ENCODE measurements at regions not wholly inside any gene's neighbourhood (a gene's known extent, or its start where the extent isn't known, plus 50 kb on each side); places are given as distances from the start of the nearest gene placed in this dataset.
"Not testable (repeated sequence)": the region's sequence is repeated elsewhere in the genome, so short reads cannot be mapped to it uniquely, and the experiment has no call there.

DNA sequence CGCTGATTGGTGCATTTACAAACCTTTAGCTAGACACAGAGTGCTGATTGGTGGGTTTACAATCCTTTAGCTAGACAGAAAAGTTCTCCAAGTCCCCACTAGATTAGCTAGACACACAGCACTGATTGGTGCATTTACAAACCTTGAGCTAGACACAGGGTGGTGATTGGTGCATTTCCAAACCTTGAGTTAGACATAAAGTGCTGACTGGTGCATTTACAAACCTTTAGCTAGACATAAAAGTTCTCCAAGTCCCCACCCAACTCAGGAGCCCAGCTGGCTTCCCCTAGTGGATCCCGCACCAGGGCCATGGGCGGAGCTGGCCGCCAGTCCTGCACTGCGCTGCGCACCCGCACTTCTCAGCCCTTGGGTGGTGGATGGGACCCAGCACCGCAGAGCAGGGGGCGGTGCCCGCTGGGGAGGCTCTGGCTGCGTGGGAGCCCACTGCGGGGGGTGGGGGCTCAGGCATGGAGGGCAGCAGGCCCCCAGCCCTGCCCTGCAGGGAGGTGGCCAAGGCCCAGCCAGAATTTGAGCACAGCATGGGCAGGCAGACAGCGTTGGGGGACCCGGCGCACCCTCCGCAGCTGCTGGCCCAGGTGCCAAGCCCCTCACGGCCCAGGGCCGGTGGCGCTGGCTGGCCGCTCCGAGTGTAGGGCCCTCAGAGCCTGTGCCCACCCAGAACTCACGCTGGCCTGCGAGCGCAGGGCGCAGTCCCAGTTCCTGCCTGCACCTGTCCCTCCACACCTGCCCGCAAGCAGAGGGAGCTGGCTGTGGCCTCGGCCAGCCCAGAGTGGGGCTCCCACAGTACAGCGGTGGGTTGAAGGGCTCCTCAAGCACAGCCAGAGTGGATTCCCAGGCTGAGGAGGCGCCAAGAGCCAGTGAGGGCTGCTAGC lies 608.9 kb upstream of the LCORL start:
- Histone ChIP-seq H3K36me3 (ENCODE audit: insufficient read depth, low read length) (no peaks in the 10 kb centered on the region), H3K4me1 (ENCODE audit: control insufficient read depth, insufficient read depth, low read length, unreplicated experiment) (no peaks in the 10 kb centered on the region), H3K4me3 (ENCODE audit: low read depth, low read length) (no peak overlapping the region), H3K27me3 (ENCODE audit: insufficient read depth, low read length) (no peaks in the 10 kb centered on the region), H3K27ac (ENCODE audit: low read depth, low read length) (no peak overlapping the region), H2AFZ (ENCODE audit: low read length, unreplicated experiment) (no peak overlapping the region), H3K79me2 (ENCODE audit: control insufficient read depth, insufficient read depth, low read length, unreplicated experiment) (no peaks in the 10 kb centered on the region)

DNA sequence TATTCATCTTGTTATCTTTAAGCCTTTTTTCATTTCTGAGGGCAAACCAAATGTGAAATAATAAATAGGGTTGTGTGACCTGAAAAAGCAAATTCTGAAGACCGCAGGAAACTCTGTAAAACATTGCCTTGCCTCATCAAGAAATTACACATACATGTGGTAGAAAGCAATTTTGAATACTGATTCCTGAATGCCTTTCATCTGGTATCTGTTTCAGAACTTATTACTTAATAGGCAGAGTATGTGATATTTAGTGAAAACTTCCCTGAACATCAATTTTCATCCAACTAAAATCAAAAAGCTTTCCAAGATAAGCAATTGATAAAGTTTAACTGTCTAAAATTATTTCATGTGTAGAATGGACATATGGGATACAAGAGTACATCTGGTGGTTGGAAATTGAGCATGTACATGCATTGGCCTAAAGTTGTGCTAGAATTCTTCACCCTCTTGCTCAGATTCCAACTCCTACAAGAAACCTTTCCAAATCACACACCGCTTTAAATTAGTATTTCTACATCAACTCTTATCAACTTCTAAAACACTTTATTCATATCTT lies 606.0 kb upstream of the LCORL start:
- no peaks in the 10 kb centered on the region for H3K79me2 ChIP-seq (ENCODE audit: control insufficient read depth, insufficient read depth, low read length, unreplicated experiment)
- H3K36me3 ChIP-seq (ENCODE audit: insufficient read depth, low read length): no peaks in the 10 kb centered on the region
- no peak overlapping the region for H2AFZ ChIP-seq (ENCODE audit: low read length, unreplicated experiment)
- no peak overlapping the region for H3K27ac ChIP-seq (ENCODE audit: low read depth, low read length)
- no peak overlapping the region for H3K4me3 ChIP-seq (ENCODE audit: low read depth, low read length)
- no peaks in the 10 kb centered on the region for H3K27me3 ChIP-seq (ENCODE audit: insufficient read depth, low read length)
- H3K4me1 ChIP-seq (ENCODE audit: control insufficient read depth, insufficient read depth, low read length, unreplicated experiment): no peaks in the 10 kb centered on the region

DNA sequence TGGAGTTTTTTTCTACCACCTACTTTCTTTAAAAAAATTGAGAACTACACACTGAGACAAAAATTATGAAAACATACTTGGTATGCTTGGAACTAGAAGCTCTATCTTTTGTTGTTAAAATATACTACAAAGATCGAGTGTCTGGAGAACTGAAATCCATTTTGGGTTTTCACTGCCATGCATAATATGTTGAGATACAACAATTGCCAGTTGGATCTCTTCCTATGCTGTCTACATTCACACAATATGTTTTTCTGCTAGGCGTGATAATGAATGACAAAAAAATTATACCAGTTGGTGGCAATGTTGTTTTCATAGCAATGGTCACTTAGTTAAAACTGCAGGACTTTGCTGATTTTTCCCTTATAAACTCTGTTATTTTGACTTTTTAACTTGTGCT lies 605.4 kb upstream of the LCORL start:
- no peaks in the 10 kb centered on the region for H3K4me1 ChIP-seq (ENCODE audit: control insufficient read depth, insufficient read depth, low read length, unreplicated experiment)
- H3K4me3 ChIP-seq (ENCODE audit: low read depth, low read length): no peak overlapping the region
- H3K36me3 ChIP-seq (ENCODE audit: insufficient read depth, low read length): no peaks in the 10 kb centered on the region
- no peaks in the 10 kb centered on the region for H3K79me2 ChIP-seq (ENCODE audit: control insufficient read depth, insufficient read depth, low read length, unreplicated experiment)
- H3K27ac ChIP-seq (ENCODE audit: low read depth, low read length): no peak overlapping the region
- no peak overlapping the region for H2AFZ ChIP-seq (ENCODE audit: low read length, unreplicated experiment)
- H3K27me3 ChIP-seq (ENCODE audit: insufficient read depth, low read length): no peaks in the 10 kb centered on the region

DNA sequence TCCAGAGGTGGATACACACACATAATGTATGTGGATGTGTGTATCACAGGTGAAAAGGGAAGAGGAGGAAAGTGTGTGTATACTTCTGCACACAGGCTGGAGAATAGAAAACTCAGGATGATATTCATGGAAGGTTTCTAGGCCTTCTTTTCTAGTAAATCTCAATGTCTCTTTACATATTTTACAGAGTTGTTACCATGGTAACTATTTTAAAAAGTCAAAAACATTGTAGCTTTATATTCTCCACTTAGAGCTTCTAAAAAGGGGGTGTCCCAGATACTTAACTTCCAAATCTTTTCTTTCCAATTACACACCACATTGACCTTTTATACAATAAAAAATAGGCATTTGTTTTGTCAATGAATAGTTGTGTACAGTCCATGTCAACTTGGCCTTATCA lies 604.8 kb upstream of the LCORL start:
- Histone ChIP-seq H3K27me3 (ENCODE audit: insufficient read depth, low read length) (no peaks in the 10 kb centered on the region), H3K4me3 (ENCODE audit: low read depth, low read length) (no peak overlapping the region), H3K36me3 (ENCODE audit: insufficient read depth, low read length) (no peaks in the 10 kb centered on the region)

DNA sequence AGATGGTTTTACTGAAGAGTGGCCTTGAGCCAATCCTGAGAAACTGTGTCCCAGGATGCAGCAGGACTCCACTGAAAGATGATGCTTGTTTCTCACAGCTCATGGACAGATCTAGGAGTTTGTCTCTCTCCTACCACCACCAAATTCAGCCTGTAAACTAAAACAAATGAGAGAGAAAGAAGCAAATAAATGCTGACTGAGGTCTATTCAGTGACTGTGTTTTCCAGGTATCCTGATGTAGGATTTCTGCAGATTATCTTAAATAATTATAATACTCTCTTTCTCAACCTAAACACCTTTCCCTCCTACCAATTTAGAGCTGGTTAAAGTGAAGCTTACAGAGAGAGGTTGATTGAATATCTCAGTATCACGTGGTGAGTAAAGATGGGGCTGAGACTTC lies 599.6 kb upstream of the LCORL start:
- Histone ChIP-seq H3K4me1 (ENCODE audit: control insufficient read depth, insufficient read depth, low read length, unreplicated experiment) (no peaks in the 10 kb centered on the region), H3K79me2 (ENCODE audit: control insufficient read depth, insufficient read depth, low read length, unreplicated experiment) (no peaks in the 10 kb centered on the region), H2AFZ (ENCODE audit: low read length, unreplicated experiment) (no peak overlapping the region), H3K36me3 (ENCODE audit: insufficient read depth, low read length) (no peaks in the 10 kb centered on the region), H3K27me3 (ENCODE audit: insufficient read depth, low read length) (no peaks in the 10 kb centered on the region), H3K4me3 (ENCODE audit: low read depth, low read length) (no peak overlapping the region), H3K27ac (ENCODE audit: low read depth, low read length) (no peak overlapping the region)

More for the DNA sequence above, 604.8 kb upstream of the LCORL start:
- Histone ChIP-seq H3K4me1 (ENCODE audit: control insufficient read depth, insufficient read depth, low read length, unreplicated experiment) (no peaks in the 10 kb centered on the region), H3K27ac (ENCODE audit: low read depth, low read length) (no peak overlapping the region), H2AFZ (ENCODE audit: low read length, unreplicated experiment) (no peak overlapping the region), H3K79me2 (ENCODE audit: control insufficient read depth, insufficient read depth, low read length, unreplicated experiment) (no peaks in the 10 kb centered on the region)

DNA sequence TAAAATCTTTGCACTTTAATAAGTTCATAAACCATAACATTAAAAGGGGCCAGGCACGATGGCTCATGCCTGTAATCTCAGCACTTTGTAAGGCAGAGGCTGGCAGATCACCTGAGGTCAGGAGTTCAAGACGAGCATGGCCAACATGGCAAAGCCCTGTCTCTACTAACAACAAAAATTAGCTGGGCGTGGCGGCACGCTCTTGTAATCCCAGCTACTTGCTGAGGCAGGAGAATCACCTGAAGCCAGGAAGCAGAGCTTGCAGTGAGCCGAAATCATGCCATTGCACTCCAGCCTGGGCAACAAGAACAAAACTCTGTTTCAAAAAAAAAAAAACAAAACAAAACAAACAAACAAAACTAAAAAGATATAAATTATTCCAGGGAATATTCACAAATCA lies 595.2 kb upstream of the LCORL start:
- Histone ChIP-seq H3K4me3 (ENCODE audit: low read depth, low read length) (no peak overlapping the region), H3K4me1 (ENCODE audit: control insufficient read depth, insufficient read depth, low read length, unreplicated experiment) (no peaks in the 10 kb centered on the region), H3K36me3 (ENCODE audit: insufficient read depth, low read length) (no peaks in the 10 kb centered on the region)

DNA sequence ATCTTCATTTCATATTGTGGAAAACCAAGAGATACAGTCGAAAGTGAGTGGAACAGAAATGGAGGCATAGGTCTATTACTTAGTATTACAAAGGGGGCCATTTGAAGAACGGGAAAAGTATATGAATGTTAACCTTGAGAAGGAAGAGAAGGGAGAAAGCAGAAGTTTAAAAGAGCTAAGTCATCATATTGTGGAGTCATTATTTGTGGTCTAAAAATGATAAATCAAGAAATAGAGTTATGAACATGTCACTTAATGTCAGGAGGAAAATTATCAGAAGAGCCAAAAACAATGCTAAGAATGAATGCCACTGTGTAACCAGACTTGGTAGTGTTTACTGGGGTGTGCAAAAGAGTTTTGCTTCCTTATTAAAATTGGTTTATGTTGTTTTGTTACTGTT lies 589.5 kb upstream of the LCORL start:
- H3K4me1 ChIP-seq (ENCODE audit: control insufficient read depth, insufficient read depth, low read length, unreplicated experiment): no peaks in the 10 kb centered on the region
- no peaks in the 10 kb centered on the region for H3K36me3 ChIP-seq (ENCODE audit: insufficient read depth, low read length)
- no peaks in the 10 kb centered on the region for H3K27me3 ChIP-seq (ENCODE audit: insufficient read depth, low read length)
- no peak overlapping the region for H2AFZ ChIP-seq (ENCODE audit: low read length, unreplicated experiment)
- no peaks in the 10 kb centered on the region for H3K79me2 ChIP-seq (ENCODE audit: control insufficient read depth, insufficient read depth, low read length, unreplicated experiment)
- H3K27ac ChIP-seq (ENCODE audit: low read depth, low read length): no peak overlapping the region
- no peak overlapping the region for H3K4me3 ChIP-seq (ENCODE audit: low read depth, low read length)

More for the DNA sequence above, 595.2 kb upstream of the LCORL start:
- H3K79me2 ChIP-seq (ENCODE audit: control insufficient read depth, insufficient read depth, low read length, unreplicated experiment): no peaks in the 10 kb centered on the region
- H3K27me3 ChIP-seq (ENCODE audit: insufficient read depth, low read length): no peaks in the 10 kb centered on the region
- H3K27ac ChIP-seq (ENCODE audit: low read depth, low read length): no peak overlapping the region
- H2AFZ ChIP-seq (ENCODE audit: low read length, unreplicated experiment): no peak overlapping the region

DNA sequence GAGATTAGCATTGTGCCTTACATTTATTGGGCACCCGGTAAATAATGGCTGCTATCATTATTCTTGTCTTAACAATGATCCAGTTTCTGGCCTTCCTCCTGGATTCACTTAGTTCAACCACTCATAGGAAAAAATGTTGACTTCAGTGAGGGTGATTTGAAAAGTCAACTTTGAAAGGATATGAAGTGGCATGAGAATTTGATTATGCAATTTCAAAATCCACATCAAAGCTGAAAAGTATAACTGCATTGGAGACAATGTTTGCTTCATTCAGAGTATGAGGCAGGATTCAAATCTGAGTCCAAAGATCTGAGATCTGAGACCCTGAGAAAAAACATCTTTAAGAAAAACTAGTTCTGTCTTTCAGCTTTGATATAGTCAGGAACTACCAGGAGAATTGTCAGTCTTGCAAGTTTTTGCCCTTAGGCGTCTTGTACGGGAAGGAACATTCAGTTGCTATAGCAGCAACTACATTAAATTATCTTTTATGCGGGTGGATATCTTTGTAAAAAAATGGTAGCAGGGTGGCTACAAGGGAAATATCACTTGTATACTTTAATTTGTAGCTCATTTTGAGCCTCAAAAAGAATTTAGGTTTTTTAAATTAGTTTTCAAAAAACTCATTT lies 587.5 kb upstream of the LCORL start:
- Histone ChIP-seq H3K4me1 (ENCODE audit: control insufficient read depth, insufficient read depth, low read length, unreplicated experiment) (no peaks in the 10 kb centered on the region), H3K36me3 (ENCODE audit: insufficient read depth, low read length) (no peaks in the 10 kb centered on the region), H3K27me3 (ENCODE audit: insufficient read depth, low read length) (no peaks in the 10 kb centered on the region), H3K79me2 (ENCODE audit: control insufficient read depth, insufficient read depth, low read length, unreplicated experiment) (no peaks in the 10 kb centered on the region), H2AFZ (ENCODE audit: low read length, unreplicated experiment) (no peak overlapping the region), H3K27ac (ENCODE audit: low read depth, low read length) (no peak overlapping the region), H3K4me3 (ENCODE audit: low read depth, low read length) (no peak overlapping the region)

DNA sequence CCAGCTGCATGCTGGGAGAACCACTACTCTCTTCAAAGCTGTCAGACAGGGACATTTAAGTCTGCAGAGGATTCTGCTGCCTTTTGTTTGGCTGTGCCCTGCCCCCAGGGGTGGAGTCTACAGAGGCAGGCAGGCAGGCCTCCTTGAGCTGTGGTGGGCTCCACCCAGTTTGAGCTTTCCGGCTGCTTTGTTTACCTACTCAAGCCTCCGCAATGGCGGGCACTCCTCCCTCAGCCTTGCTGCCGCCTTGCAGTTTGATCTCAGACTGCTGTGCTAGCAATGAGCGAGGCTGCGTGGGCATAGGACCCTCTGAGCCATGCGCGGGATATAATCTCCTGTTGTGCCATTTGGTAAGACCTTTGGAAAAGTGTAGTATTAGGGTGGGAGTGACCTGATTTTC lies 581.1 kb upstream of the LCORL start:
- H3K4me1 ChIP-seq (ENCODE audit: control insufficient read depth, insufficient read depth, low read length, unreplicated experiment); H2AFZ ChIP-seq (ENCODE audit: low read length, unreplicated experiment); H3K36me3 ChIP-seq (ENCODE audit: insufficient read depth, low read length); H3K79me2 ChIP-seq (ENCODE audit: control insufficient read depth, insufficient read depth, low read length, unreplicated experiment); H3K4me3 ChIP-seq (ENCODE audit: low read depth, low read length); H3K27me3 ChIP-seq (ENCODE audit: insufficient read depth, low read length); H3K27ac ChIP-seq (ENCODE audit: low read depth, low read length): not testable (repeated sequence)

DNA sequence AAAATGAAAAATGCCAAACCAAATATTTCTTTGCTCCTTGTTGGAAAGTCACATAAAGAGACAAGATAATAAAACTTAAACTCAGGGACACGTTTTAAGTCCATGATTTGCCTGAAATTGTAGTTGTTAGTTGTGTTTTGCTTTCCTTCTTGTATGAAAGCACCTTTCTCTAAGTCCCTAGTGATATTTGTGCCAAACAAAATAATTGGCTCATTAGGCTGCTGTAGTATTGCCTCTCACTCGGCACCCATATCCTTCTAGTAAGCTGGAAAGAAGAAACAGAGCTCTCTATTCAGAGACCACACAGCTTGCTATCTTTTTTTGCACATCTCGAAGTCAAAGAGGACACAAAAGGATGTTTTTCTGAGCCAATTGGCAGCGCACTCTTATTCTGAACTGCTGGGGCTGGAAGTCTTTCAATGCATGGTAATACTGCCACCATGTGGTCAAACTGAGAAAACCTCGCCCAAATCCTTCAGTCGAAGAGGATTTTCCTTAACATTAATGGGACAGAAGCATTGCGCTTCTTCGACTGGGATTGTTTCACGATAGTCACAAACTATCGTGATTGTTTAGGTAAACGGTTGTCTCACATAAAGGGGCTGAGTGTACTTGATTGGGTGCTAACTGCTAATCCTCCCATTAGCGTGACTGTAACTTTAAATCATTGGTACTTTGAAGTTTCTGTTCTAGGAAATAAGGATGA lies 571.9 kb upstream of the LCORL start:
- peaks cover 20% of the 10 kb centered on the region for H3K27me3 ChIP-seq (ENCODE audit: insufficient read depth, low read length)
- H3K36me3 ChIP-seq (ENCODE audit: insufficient read depth, low read length): no peaks in the 10 kb centered on the region
- no peak overlapping the region for H2AFZ ChIP-seq (ENCODE audit: low read length, unreplicated experiment)
- H3K79me2 ChIP-seq (ENCODE audit: control insufficient read depth, insufficient read depth, low read length, unreplicated experiment): no peaks in the 10 kb centered on the region
- H3K4me1 ChIP-seq (ENCODE audit: control insufficient read depth, insufficient read depth, low read length, unreplicated experiment): no peaks in the 10 kb centered on the region
- peak overlapping the region; percentile 72 for H3K4me3 ChIP-seq (ENCODE audit: low read depth, low read length)
- no peak overlapping the region for H3K27ac ChIP-seq (ENCODE audit: low read depth, low read length)

Measured in ACC112 (cell line).